DMS153 treated with DMSO at 0.1 percent for 48 hours (cell line): ENCODE measurements at regions not wholly inside any gene's neighbourhood (a gene's known extent, or its start where the extent isn't known, plus 50 kb on each side); places are given as distances from the start of the nearest gene placed in this dataset.
"Not testable (repeated sequence)": the region's sequence is repeated elsewhere in the genome, so short reads cannot be mapped to it uniquely, and the experiment has no call there.

ENCODE experiments used
- DNase-seq: peaks from one replicate; lab custom pipeline; 2025; ENCODE audit not compliant: unreplicated experiment; lab: John Stamatoyannopoulos, UW

- DNase-seq = no peak
Measured at GRCh38 chr6:40705354-40705753, 118.2 kb upstream of the LRFN2 start.

DNA sequence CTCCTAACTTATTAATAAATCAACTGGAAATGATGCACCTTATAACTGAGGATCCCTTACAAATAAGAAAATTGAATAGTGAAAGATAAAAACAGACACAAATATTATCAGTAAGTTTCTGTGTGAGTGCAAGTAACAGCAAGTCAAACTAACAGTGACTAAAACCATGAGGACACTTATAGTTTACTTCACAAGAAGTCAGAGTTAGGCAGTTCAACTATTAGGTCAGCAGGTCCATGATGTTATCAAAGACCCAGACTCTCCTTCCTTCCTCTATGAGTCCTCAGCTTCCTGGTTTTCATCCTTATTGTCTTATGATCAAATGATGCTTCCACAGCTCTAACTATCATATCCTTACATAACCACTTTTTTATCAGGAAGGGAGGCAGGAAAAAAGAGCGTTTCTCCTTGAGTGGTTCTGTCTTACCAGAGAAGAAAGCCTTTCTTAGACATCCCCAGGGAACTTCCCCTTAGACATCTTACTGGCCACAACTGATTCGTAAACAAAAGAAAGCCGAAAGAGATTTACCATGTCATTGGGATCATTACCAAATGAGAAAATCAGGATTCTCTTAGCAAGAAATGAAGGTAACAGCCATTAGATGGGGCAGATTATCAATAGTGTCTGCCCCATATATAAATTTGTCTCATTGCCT, 114.3 kb upstream of the LRFN2 start:
- no peak for DNase-seq

DNA sequence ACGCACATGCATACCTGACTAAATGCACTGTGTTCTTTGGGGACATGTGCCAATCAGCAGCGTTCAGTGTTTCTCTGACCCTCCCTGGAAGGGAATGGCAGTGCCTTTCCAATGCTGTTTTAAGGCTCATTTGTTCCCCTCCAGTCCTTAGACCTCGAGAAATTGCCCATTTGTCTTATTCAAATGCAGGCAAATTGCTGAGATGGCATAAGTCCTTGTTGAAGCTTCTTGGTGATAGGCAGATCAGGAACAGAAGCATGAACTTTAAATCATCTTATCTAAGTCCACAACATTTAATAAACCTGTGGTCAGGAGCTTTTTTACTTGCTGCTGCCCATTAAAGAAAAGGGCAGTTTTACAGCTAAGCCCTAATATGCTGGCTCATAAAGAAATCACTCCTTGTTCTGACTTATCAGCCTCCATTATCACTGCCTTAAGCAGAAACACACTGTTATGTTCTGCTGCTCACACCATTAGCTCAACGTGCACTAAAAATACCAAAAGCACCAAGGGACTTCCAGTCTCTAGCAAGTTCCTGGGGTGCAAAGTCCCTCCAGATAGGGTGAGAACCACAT, 112.9 kb upstream of the LRFN2 start:
- DNase-seq = no peak

GRCh38 chr6:40695750-40696415, 108.7 kb upstream of the LRFN2 start:
- no peak for DNase-seq

DNA sequence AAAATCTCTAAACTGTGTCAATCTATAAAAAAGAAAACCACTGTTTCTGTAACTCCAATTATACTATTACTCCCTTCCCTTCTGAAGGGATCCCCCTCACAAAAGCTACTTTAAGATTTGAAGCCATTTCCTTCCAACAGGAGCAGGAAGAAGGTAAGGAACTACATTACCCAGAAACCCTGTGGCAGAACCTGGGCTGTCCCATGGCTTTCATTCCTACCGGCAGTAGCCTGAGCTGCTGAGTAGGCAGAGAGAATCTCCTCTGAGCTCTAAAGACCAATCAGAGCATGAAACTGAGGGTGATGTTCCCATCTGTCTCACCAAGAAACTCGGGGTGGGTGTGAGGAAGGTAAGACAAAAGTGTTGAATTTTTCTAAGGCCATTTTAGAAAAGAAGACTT, 108.0 kb upstream of the LRFN2 start:
- no peak for DNase-seq

- no peak for DNase-seq
Measured at GRCh38 chr6:40693768-40694167, 106.6 kb upstream of the LRFN2 start.

DNA sequence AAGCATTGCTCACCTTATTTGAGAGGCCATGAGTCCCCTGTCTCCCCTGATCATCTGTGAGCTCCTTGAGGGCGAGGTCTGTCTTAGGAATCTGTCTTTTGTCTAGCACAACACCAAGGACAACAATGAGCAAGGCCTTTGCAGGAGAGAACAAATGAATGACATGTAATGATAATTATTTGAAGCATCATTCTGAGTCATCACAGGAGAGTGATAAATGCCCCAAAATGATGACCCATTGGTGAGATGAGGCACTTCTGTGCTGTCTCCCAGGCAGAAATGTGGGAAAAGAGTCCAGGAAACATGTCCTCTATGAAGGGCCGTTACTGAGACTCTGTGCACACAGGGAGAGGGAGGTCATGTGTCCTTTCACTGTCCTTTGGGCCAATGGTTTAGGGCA, 105.2 kb upstream of the LRFN2 start:
- DNase-seq = no peak

DNA sequence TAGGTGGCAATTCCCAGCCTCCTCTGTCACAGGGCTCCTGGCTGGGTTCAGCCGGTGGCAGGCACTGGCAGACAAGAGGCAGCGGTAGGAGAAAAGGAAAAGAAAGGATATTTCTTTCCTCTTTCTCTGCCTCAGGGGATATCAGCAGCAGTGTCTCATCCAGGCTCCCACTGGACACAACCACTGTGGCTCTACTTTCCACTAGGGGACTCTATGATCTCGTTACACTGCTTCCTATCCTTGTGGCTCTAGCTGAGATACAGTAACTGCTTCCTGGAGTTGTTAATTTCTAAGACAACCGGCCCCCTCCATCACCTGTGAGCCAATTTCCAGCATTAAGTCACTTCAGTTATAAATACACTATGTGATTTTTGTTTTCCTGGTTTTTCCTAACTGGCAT, 102.0 kb upstream of the LRFN2 start:
- DNase-seq = no peak

DNA sequence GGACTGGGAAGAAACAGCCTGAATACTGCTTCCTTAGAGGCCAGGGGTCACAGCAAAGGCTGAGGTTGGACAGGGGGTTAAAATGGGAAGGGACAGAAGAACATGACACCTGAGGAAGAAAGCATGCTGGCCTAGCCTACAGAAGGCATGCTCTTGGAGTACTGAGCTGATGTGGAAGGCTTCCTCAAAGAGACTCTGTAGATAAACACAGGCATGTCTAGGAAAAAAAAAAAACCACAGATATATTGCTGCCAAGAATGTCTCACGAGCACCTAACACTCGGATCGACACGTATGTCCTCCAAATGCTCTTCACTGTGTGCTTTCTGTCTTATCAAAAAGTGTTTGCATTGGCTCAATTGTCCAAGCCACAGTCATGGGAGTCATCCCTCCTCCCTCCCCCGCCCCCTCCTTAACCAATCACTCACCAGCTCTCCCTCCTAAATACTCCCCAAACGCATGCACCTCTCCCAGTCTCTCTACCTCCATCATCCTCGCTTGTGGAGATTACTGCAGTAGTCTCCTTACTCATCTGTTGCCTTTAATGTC, 101.1 kb upstream of the LRFN2 start:
- DNase-seq = no peak

- no peak for DNase-seq
Measured at GRCh38 chr6:40685862-40686261, 98.7 kb upstream of the LRFN2 start.

DNA sequence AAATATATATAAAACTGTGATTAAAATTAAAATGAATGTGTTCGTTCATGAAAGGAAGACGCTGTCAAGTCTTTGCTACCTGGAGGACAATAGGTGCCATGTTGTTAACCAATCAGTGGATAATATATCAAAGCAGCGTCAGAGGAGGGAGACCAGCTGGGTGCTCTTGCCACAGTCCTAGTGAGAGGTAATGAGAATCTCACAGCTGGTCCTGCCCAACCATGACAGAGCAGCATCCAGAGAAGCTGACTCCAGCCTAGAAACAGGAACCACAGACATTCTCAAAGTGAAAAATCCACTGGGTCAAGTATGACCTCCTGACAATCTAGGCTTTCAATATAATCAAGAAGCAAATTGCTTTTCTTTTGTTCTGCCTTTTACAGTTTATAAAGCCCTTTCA, 94.5 kb upstream of the LRFN2 start:
- no peak for DNase-seq

DNA sequence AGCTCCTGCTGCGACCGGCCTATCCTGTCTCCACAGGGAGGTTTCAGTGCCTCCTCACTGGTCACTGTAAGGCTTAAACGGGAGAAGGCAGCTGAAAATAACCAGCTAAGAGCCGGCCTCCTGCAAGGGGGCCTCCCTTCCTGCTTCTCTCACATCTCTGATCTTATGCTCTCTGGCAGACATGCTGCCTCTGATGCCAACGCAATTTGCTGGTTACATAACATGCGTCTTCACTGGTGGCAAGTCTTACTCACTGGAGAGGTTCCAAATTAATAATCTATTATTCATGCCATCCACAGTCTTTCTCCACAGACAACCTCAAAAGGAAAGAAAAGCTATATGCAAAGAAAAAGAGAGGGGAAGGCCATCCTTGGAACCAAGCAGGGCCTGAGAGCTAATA, 91.8 kb upstream of the LRFN2 start:
- no peak for DNase-seq

DNA sequence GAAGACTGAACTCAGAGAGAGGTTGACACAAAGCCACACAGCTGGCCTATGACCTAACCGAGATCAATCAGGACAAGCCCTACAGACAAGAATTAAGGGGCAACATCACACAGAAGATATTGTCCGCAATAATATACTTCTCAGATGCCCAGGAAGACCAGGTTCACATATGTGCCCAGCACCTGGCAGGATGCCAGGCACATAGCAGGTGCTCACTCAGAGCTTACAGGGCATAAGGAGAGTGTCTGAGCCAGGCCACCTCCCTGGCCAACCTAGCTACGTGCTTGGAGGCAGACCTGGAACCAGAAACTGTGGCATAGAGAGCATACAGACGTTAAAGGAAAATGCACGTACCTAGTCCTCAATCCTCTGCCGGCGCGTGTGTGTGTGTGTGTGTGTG, 87.0 kb upstream of the LRFN2 start:
- no peak for DNase-seq

GRCh38 chr6:40672087-40672486, 84.9 kb upstream of the LRFN2 start:
- DNase-seq = peak; percentile 92

GRCh38 chr6:40671694-40672050, 84.5 kb upstream of the LRFN2 start:
- DNase-seq = peak; percentile 92

DNA sequence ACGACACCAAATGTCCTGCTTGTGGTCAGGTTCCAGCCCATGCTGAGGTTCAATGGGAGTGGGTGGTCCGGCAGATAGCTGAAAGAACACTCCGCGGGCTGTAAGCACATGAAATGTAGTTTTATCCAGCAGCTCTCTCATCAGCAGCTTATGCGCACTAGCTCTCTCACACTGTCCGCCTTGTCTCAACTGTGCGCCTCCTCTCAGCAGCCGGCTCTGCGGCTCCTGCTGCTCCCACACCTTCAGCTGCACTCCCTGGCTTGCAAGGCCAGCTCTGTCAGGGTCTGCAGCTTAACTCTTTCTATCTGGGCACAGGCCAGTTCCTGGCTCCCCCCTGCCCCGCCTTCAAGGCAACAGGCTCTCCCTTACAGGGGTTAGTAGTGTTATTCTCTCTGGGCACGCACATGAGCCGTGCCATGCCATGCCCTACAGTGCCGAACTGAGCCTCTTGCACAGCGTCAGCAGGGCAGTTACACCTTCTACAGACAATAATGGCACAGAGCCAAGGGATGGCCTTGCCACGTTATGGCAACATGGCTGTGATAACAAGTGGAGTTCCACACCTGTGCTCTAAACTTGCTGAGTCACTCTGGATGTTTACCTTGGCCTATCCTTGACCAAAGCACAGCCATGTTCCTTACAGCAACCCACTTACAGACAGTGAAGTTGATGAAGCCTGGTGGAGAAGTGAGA, 84.0 kb upstream of the LRFN2 start:
- DNase-seq = peak; percentile 78

DNA sequence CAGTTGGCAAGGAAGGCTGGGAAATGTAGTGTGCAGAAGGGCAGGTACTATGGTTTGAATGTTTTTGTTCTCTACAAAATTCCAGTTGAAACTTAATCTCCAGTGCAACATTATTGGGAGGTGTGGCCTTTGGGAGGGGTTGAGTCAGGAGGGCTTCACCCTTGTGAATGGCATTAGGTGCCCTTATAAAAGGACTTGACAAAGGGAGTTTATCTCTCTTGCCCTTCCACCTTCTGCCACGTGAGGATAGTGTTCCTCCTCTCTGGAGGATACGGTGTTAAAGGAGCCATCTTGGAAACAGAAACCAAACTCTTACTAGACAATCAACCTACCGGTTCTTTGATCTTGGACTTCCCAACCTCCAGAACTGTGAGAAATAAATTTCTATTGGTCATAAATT, 82.2 kb upstream of the LRFN2 start:
- no peak for DNase-seq

- no peak for DNase-seq
Measured at GRCh38 chr6:40668203-40668602, 81.0 kb upstream of the LRFN2 start.

GRCh38 chr6:40666530-40666929, 79.4 kb upstream of the LRFN2 start:
- DNase-seq = no peak

GRCh38 chr6:40661726-40662125, 74.6 kb upstream of the LRFN2 start:
- no peak for DNase-seq

GRCh38 chr6:40656772-40657171, 69.6 kb upstream of the LRFN2 start:
- not testable (repeated sequence) for DNase-seq

DNA sequence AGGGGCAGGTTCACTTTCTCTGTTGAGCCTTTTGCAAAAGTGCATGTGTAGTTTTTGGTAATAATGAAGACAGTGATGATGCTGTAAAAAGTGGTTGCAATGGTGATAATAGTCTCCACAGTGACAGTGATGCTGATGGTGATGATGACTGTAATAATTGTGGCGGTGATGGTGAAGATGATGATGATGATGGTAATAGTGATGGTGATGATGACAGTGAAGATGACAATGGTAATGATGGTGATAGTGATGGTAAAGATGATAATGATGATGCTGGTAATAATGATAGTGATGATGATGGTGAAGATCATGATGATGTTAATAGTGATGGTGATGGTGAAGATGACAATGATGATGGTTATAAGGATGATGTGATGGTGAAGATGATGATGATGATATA, 67.7 kb upstream of the LRFN2 start:
- no peak for DNase-seq
